Prostate gland (tissue), 2 donors: ENCODE measurements at regions not wholly inside any gene's neighbourhood (a gene's known extent, or its start where the extent isn't known, plus 50 kb on each side); places are given as distances from the start of the nearest gene placed in this dataset.

Experiments used
- DNase-seq: peaks from one replicate; pipeline ENCODE4 v3.0.0-alpha.2; 2019; ENCODE audit warnings: low spot score
- H3K27ac ChIP-seq, 2 donors: fragments of 200-600 bp; sonication (generic); 2 replicates each; pipeline ENCODE4 v1.5.1; 2017 to 2019
- H3K27me3 ChIP-seq: fragments of 200-600 bp; sonication (generic); replicated peaks from 2 replicates; pipeline ENCODE4 v1.5.1; 2019; ENCODE audit not compliant: insufficient read depth
- H3K36me3 ChIP-seq, 2 donors: fragments of 200-600 bp; sonication (generic); 1 replicate in 1 of 2; 2 replicates in 1 of 2; pipeline versions ENCODE4 v1.5.1 to v1.8.1; 2017 to 2019
- H3K4me1 ChIP-seq: fragments of 200-600 bp; sonication (generic); replicated peaks from 2 replicates; pipeline ENCODE4 v1.5.1; 2019
- H3K4me3 ChIP-seq, 2 donors: fragments of 200-600 bp; sonication (generic); 2 replicates each; pipeline ENCODE4 v1.5.1; 2017 to 2019
- H3K9me3 ChIP-seq: fragments of 200-600 bp; sonication (generic); 2 replicates; pipeline ENCODE4 v1.5.1; 2017
- CTCF ChIP-seq, 4 experiments: fragments of 200-600 bp in 2 of 4; fragments of 450-650 bp in 2 of 4; sonication (generic) in 2 of 4; IDR thresholded peaks; 1 replicate in 3 of 4; 2 replicates in 1 of 4; pipeline ENCODE4 v1.5.1; 2016 to 2019; ENCODE audit warnings: antibody characterized with exemption in 4 of 4, mild to moderate bottlenecking in 2 of 4, moderate library complexity in 2 of 4
- POLR2A ChIP-seq: fragments of 450-650 bp; IDR thresholded peaks from one replicate; pipeline ENCODE4 v1.6.1; 2016; ENCODE audit warnings: antibody characterized with exemption, mild to moderate bottlenecking
- POLR2AphosphoS5 ChIP-seq: sonication (generic); formaldehyde crosslinking; IDR thresholded peaks from one replicate; pipeline ENCODE4 v1.6.1; 2017; ENCODE audit warnings: antibody characterized with exemption
- WGBS: methylation state at CpG from one replicate; pipeline ENCODE4 v1.1.5; 2018; 5-methylcytosine and 5-hydroxymethylcytosine counted together
- intact Hi-C: fragments of 100-400 bp; cut with DNase I; formaldehyde crosslinking; loops from one replicate; pipeline ENCODE4 v1.14.2; 2022

- 96% methylated on average over 1 of the region's 1 CpG for WGBS
- TF ChIP-seq CTCF (IDR thresholded peaks at IDR 0.05), result no peak
- TF ChIP-seq POLR2AphosphoS5, result no peak
- TF ChIP-seq POLR2A, result no peak
- Histone ChIP-seq H3K36me3 (no peaks in the 10 kb centered on the region), H3K27me3 (no peaks in the 10 kb centered on the region), H3K9me3 (no peaks in the 10 kb centered on the region), H3K27ac (no peak overlapping the region), H3K4me1 (no peaks in the 10 kb centered on the region), H3K4me3 (no peak overlapping the region)
- no peak for DNase-seq
- intact Hi-C loops, result no loop called here
These were observed 86.1 kb upstream of the DOCK9 start for GRCh38 chr13:99063952-99064351.

- Histone ChIP-seq H3K36me3 (no peaks in the 10 kb centered on the region), H3K9me3 (no peaks in the 10 kb centered on the region), H3K4me3 (no peak overlapping the region), H3K4me1 (no peaks in the 10 kb centered on the region), H3K27me3 (no peaks in the 10 kb centered on the region), H3K27ac (no peak overlapping the region)
- no peak for DNase-seq
- intact Hi-C loops, result no loop called here
- TF ChIP-seq POLR2AphosphoS5, result no peak
- TF ChIP-seq POLR2A, result no peak
- TF ChIP-seq CTCF (IDR thresholded peaks at IDR 0.05), result no peak
- WGBS, result 93% methylated on average over 5 of the region's 5 CpGs
These were observed 86.9 kb upstream of the DOCK9 start for GRCh38 chr13:99064624-99065234.

- H3K27ac ChIP-seq, result no peak overlapping the region
- H3K36me3 ChIP-seq, result no peaks in the 10 kb centered on the region
- no peaks in the 10 kb centered on the region for H3K27me3 ChIP-seq
- H3K4me1 ChIP-seq, result no peaks in the 10 kb centered on the region
- no peak for DNase-seq
- H3K4me3 ChIP-seq, result no peak overlapping the region
- intact Hi-C loops, result no loop called here
- no peak for TF ChIP-seq POLR2A
- TF ChIP-seq CTCF (IDR thresholded peaks at IDR 0.05), result no peak
- TF ChIP-seq POLR2AphosphoS5, result no peak
- WGBS, result 95% methylated on average over 7 of the region's 7 CpGs
- no peaks in the 10 kb centered on the region for H3K9me3 ChIP-seq
These were observed 87.6 kb upstream of the DOCK9 start for GRCh38 chr13:99065235-99066015.

- DNase-seq, result no peak
- H3K27ac ChIP-seq, result no peak overlapping the region
- WGBS, result 95% methylated on average over 1 of the region's 1 CpG
- no peaks in the 10 kb centered on the region for H3K9me3 ChIP-seq
- TF ChIP-seq POLR2A, result no peak
- TF ChIP-seq POLR2AphosphoS5, result no peak
- no peak for TF ChIP-seq CTCF (IDR thresholded peaks at IDR 0.05)
- no peaks in the 10 kb centered on the region for H3K4me1 ChIP-seq
- H3K27me3 ChIP-seq, result no peaks in the 10 kb centered on the region
- intact Hi-C loops, result no loop called here
- no peaks in the 10 kb centered on the region for H3K36me3 ChIP-seq
- H3K4me3 ChIP-seq, result no peak overlapping the region
These were observed 88.4 kb upstream of the DOCK9 start for GRCh38 chr13:99066219-99066618.
